Activated CD8-positive, alpha-beta T cell treated with anti-CD3 and anti-CD28 coated beads for 36 hours (primary cell): ENCODE measurements at regions not wholly inside any gene's neighbourhood (a gene's known extent, or its start where the extent isn't known, plus 50 kb on each side); places are given as distances from the start of the nearest gene placed in this dataset.

Experiments used
- ATAC-seq: fragments of 200-7000 bp; cut with Tn5 transposase; one replicate; pipeline ENCODE4 v1.10.0; 2021; ENCODE audit warnings: mild to moderate bottlenecking, moderate library complexity
- CTCF ChIA-PET: fragments of 350-600 bp; sonication (Branson Sonifier 250); formaldehyde crosslinking; loops from one replicate; lab custom pipeline; 2021; ENCODE audit warnings: antibody characterized with exemption; lab: Charles Lee
- POLR2A ChIA-PET: fragments of 350-600 bp; sonication (Branson Sonifier 250); formaldehyde crosslinking; loops from one replicate; lab custom pipeline; 2021; ENCODE audit warnings: antibody characterized with exemption; lab: Charles Lee
- DNase-seq: peaks from one replicate; pipeline ENCODE4 v3.0.0-alpha.2; 2020
- H3K27ac Mint-ChIP-seq: one replicate; pipeline ENCODE4 v1.8.0; 2021; ENCODE audit warnings: mild to moderate bottlenecking, mixed read lengths
- H3K27me3 Mint-ChIP-seq: one replicate; pipeline ENCODE4 v1.8.0; 2021; ENCODE audit warnings: mixed read lengths
- H3K36me3 Mint-ChIP-seq: one replicate; pipeline ENCODE4 v1.8.0; 2021; ENCODE audit warnings: low read depth, mixed read lengths
- H3K4me1 Mint-ChIP-seq: one replicate; pipeline ENCODE4 v1.8.0; 2021; ENCODE audit warnings: low read depth, mixed read lengths
- H3K4me3 Mint-ChIP-seq: one replicate; pipeline ENCODE4 v1.8.0; 2021; ENCODE audit warnings: mild to moderate bottlenecking, moderate library complexity, mixed read lengths
- H3K9me3 Mint-ChIP-seq: one replicate; pipeline ENCODE4 v1.8.0; 2021; ENCODE audit warnings: mixed read lengths
- intact Hi-C: fragments of 100-400 bp; cut with micrococcal nuclease; formaldehyde crosslinking; loops from one replicate; pipeline ENCODE4 v1.10.0; 2022
- TF ChIP-seq, protein P1 (sequence below): fragments of 200-600 bp; IDR thresholded peaks from one replicate; pipeline ENCODE4 v1.8.0; 2022; ENCODE audit warnings: antibody characterized with exemption, mild to moderate bottlenecking

GRCh38 chr3:72470904-72471417, 377.3 kb downstream of the SHQ1 start:
- H3K9me3 Mint-ChIP-seq = no peaks in the 10 kb centered on the region
- no peak for ATAC-seq
- CTCF ChIA-PET = interaction anchor here (1.0 kb wide), 1 partner anchor 10 kb away, joined by 3 read pairs; no protein-coding TSS in a partner anchor
- no peak for DNase-seq
- no peak overlapping the region for H3K4me3 Mint-ChIP-seq
- TF ChIP-seq, protein P1, sequence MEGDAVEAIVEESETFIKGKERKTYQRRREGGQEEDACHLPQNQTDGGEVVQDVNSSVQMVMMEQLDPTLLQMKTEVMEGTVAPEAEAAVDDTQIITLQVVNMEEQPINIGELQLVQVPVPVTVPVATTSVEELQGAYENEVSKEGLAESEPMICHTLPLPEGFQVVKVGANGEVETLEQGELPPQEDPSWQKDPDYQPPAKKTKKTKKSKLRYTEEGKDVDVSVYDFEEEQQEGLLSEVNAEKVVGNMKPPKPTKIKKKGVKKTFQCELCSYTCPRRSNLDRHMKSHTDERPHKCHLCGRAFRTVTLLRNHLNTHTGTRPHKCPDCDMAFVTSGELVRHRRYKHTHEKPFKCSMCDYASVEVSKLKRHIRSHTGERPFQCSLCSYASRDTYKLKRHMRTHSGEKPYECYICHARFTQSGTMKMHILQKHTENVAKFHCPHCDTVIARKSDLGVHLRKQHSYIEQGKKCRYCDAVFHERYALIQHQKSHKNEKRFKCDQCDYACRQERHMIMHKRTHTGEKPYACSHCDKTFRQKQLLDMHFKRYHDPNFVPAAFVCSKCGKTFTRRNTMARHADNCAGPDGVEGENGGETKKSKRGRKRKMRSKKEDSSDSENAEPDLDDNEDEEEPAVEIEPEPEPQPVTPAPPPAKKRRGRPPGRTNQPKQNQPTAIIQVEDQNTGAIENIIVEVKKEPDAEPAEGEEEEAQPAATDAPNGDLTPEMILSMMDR = no peak
- H3K27me3 Mint-ChIP-seq = peaks cover 1% of the 10 kb centered on the region
- H3K36me3 Mint-ChIP-seq = no peaks in the 10 kb centered on the region
- H3K4me1 Mint-ChIP-seq = peaks cover 15% of the 10 kb centered on the region
- POLR2A ChIA-PET = interaction anchor here (1.7 to 1.9 kb wide), 2 partner anchors 15 to 24 kb away, joined by 4 read pairs; no protein-coding TSS in a partner anchor
- H3K27ac Mint-ChIP-seq = no peak overlapping the region
- intact Hi-C loops = no loop called here

DNA sequence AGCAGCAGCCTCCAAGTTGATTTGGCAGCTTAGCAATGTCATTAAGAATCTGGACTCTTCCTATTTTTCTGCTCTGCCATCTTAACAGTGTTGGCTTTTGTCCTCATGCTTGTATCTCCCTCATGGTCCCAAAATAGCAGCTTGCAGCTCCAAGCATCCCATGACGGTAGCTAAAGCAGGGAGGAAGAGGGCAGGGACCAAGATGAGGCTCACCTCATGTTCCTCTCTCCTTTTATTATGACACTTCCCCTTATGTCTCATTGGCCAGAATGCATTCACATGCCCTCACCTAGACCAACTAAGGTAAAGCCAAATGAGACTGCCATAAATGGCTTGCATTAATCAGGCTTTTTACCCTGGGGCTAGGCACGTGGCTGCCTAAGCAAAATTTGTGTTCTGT, 382.4 kb downstream of the SHQ1 start:
- Mint-ChIP-seq H3K4me1 (peaks cover 3% of the 10 kb centered on the region), H3K27ac (no peak overlapping the region), H3K27me3 (peaks cover 7% of the 10 kb centered on the region), H3K9me3 (no peaks in the 10 kb centered on the region), H3K4me3 (no peak overlapping the region), H3K36me3 (no peaks in the 10 kb centered on the region)
- CTCF ChIA-PET = interaction anchor here (0.6 to 1.1 kb wide), 2 partner anchors 9 to 618 kb away, joined by 3 read pairs; no protein-coding TSS in a partner anchor
- TF ChIP-seq, protein P1 = no peak
- DNase-seq (no peak), ATAC-seq (no peak)
- intact Hi-C loops = no loop called here
- POLR2A ChIA-PET = interaction anchor here (1.0 kb wide), 1 partner anchor 18 kb away, joined by 3 read pairs; no protein-coding TSS in a partner anchor

DNA sequence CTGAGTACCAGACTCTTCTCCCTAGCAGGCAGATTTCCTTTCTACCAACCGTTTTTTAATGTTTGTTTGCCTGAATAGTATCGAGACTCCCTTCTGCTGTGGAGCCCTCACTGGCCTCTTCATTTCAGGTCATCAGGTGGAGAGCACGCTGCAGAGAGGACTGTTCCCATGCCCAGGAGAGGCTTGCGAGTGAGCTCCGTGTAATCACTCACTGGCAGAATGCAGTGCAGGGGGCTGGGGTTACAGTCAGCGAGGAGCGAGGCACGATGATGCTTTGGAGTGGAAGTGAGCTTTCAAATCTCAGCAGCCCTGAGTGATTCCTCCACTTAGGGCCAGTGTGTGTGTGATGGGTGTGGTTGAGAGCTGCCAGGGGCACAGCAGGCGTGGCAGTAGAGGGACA, 385.2 kb downstream of the SHQ1 start:
- ATAC-seq = no peak
- intact Hi-C loops = no loop called here
- Mint-ChIP-seq H3K36me3 (no peaks in the 10 kb centered on the region), H3K4me1 (peaks cover 3% of the 10 kb centered on the region), H3K4me3 (no peak overlapping the region), H3K27me3 (peaks cover 12% of the 10 kb centered on the region), H3K27ac (no peak overlapping the region), H3K9me3 (no peaks in the 10 kb centered on the region)
- TF ChIP-seq, protein P1 = no peak
- POLR2A ChIA-PET = no interaction called here
- DNase-seq = no peak
- CTCF ChIA-PET = interaction anchor here (1.2 kb wide), 1 partner anchor 12 kb away, joined by 3 read pairs; no protein-coding TSS in a partner anchor

GRCh38 chr3:72462595-72463011, 385.6 kb downstream of the SHQ1 start:
- H3K36me3 Mint-ChIP-seq = no peaks in the 10 kb centered on the region
- DNase-seq (no peak), ATAC-seq (no peak)
- H3K9me3 Mint-ChIP-seq = no peaks in the 10 kb centered on the region
- TF ChIP-seq, protein P1 = no peak
- intact Hi-C loops = no loop called here
- peaks cover 3% of the 10 kb centered on the region for H3K4me1 Mint-ChIP-seq
- peaks cover 12% of the 10 kb centered on the region for H3K27me3 Mint-ChIP-seq
- H3K27ac Mint-ChIP-seq = no peak overlapping the region
- ChIA-PET CTCF (interaction anchor here (0.6 to 1.2 kb wide), 2 partner anchors 11 to 77 kb away, joined by 3 to 6 read pairs; no protein-coding TSS in a partner anchor), POLR2A (no interaction called here)
- no peak overlapping the region for H3K4me3 Mint-ChIP-seq

DNA sequence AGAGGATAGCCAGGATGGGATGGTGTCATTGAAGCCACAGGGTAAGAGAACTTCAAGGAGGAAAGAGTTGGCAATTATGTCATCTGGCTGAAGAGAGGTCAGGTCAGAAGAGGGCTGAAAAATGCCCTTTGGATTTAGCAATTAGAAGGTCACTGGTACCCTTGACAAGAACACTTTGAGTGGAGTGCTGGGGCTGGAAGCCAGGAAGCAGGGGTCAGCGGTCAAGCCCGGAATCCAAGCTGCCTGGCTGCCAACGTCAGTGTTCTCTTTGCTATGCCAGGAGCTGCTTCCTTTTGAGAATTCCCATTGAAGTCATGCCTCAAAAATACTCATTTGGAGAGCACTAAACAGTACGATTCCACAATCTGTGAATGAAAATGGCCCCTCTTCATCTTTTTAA, 386.5 kb downstream of the SHQ1 start:
- intact Hi-C loops = no loop called here
- H3K4me1 Mint-ChIP-seq = peaks cover 3% of the 10 kb centered on the region
- H3K27ac Mint-ChIP-seq = no peak overlapping the region
- H3K36me3 Mint-ChIP-seq = no peaks in the 10 kb centered on the region
- H3K9me3 Mint-ChIP-seq = no peaks in the 10 kb centered on the region
- ATAC-seq (no peak), DNase-seq (no peak)
- TF ChIP-seq, protein P1 = no peak
- POLR2A ChIA-PET = no interaction called here
- peaks cover 12% of the 10 kb centered on the region for H3K27me3 Mint-ChIP-seq
- CTCF ChIA-PET = interaction anchor here (1.3 kb wide), 1 partner anchor 9 kb away, joined by 3 read pairs; no protein-coding TSS in a partner anchor
- no peak overlapping the region for H3K4me3 Mint-ChIP-seq
